NCI-H1105 (cell line): ENCODE measurements at regions not wholly inside any gene's neighbourhood (a gene's known extent, or its start where the extent isn't known, plus 50 kb on each side); places are given as distances from the start of the nearest gene placed in this dataset.

Experiments used
- DNase-seq: peaks from one replicate; lab custom pipeline; 2025; lab: John Stamatoyannopoulos, UW

GRCh38 chr11:112858289-112859023 lies 102.8 kb upstream of the NCAM1 start:
- no peak for DNase-seq

- no peak for DNase-seq
Measured at GRCh38 chr11:112859787-112860186, 101.4 kb upstream of the NCAM1 start.

GRCh38 chr11:112861356-112861755 lies 99.9 kb upstream of the NCAM1 start:
- no peak for DNase-seq

GRCh38 chr11:112863305-112863704 lies 97.9 kb upstream of the NCAM1 start:
- no peak for DNase-seq

GRCh38 chr11:112864672-112865071 lies 96.5 kb upstream of the NCAM1 start:
- no peak for DNase-seq

GRCh38 chr11:112871909-112872500 lies 89.2 kb upstream of the NCAM1 start:
- DNase-seq, result no peak

GRCh38 chr11:112874980-112875379 lies 86.2 kb upstream of the NCAM1 start:
- no peak for DNase-seq

- no peak for DNase-seq
Measured at GRCh38 chr11:112877581-112877980, 83.6 kb upstream of the NCAM1 start.

GRCh38 chr11:112878033-112878601 lies 83.1 kb upstream of the NCAM1 start:
- no peak for DNase-seq

GRCh38 chr11:112880495-112880894 lies 80.7 kb upstream of the NCAM1 start:
- no peak for DNase-seq

GRCh38 chr11:112881461-112881860 lies 79.8 kb upstream of the NCAM1 start:
- no peak for DNase-seq

- no peak for DNase-seq
Measured at GRCh38 chr11:112882494-112883381, 78.5 kb upstream of the NCAM1 start.

- DNase-seq, result no peak
Measured at GRCh38 chr11:112884012-112884767, 77.0 kb upstream of the NCAM1 start.

GRCh38 chr11:112885744-112886433 lies 75.3 kb upstream of the NCAM1 start:
- peak; percentile 58 for DNase-seq

- no peak for DNase-seq
Measured at GRCh38 chr11:112886434-112887370, 74.5 kb upstream of the NCAM1 start.

GRCh38 chr11:112889446-112889845 lies 71.8 kb upstream of the NCAM1 start:
- no peak for DNase-seq

GRCh38 chr11:112899235-112900006 lies 61.8 kb upstream of the NCAM1 start:
- no peak for DNase-seq

GRCh38 chr11:112901924-112902323 lies 59.3 kb upstream of the NCAM1 start:
- DNase-seq, result no peak

GRCh38 chr11:112902361-112903011 lies 58.7 kb upstream of the NCAM1 start:
- DNase-seq, result no peak
